HepG2 (cell line): ENCODE measurements at regions not wholly inside any gene's neighbourhood (a gene's known extent, or its start where the extent isn't known, plus 50 kb on each side); places are given as distances from the start of the nearest gene placed in this dataset.

Experiments used
- FOXK2 ChIP-seq: fragments of 450-650 bp; IDR thresholded peaks from 2 replicates; pipeline ENCODE4 v1.6.1; 2016
- HHEX ChIP-seq: IDR thresholded peaks from 2 replicates; pipeline ENCODE4 v1.6.1; 2016; ENCODE audit warnings: control low read depth
- TF ChIP-seq, protein P1 (sequence below): sonication (generic); formaldehyde crosslinking; IDR thresholded peaks from 2 replicates; pipeline ENCODE4 v1.5.0; 2020; ENCODE audit warnings: mild to moderate bottlenecking, missing genetic modification reagents, moderate library complexity

DNA sequence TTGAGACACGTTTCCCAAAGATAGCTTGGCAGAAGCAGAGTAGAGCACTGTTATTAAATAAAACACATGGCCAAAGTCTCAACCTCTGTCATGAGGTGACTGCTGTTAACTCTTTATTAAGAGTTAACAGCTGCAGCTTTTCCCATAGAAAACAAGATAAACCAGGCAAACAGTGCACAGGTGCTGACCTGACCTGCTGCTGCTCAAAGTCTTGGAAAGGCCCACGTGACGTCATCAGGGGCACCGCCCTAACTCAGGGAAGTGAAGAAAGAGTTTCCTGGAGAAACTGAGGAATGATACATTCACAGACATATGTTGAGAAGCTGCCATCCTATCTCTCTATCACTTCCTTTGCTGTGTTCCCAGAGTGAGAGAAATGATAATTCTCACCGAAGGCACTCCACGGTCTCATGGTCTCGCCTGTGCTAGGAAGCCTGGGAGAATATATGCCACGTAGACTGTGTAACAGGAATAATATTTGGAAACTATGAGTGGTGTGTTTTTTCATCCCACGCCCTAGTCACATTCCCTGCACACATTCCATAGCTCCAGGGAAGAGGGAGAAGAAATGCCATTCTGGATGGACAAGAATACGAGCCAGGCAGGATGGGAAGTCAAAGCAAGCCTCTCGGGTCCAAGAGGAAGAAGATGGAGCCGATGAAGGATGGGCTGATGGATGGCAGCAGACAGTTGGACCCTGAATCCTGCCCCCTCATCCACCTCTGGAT lies 146.2 kb upstream of the NFE2L3 start:
- TF ChIP-seq HHEX (CRISPR knock-in tag) (no peak), FOXK2 (no peak)
- TF ChIP-seq, protein P1, sequence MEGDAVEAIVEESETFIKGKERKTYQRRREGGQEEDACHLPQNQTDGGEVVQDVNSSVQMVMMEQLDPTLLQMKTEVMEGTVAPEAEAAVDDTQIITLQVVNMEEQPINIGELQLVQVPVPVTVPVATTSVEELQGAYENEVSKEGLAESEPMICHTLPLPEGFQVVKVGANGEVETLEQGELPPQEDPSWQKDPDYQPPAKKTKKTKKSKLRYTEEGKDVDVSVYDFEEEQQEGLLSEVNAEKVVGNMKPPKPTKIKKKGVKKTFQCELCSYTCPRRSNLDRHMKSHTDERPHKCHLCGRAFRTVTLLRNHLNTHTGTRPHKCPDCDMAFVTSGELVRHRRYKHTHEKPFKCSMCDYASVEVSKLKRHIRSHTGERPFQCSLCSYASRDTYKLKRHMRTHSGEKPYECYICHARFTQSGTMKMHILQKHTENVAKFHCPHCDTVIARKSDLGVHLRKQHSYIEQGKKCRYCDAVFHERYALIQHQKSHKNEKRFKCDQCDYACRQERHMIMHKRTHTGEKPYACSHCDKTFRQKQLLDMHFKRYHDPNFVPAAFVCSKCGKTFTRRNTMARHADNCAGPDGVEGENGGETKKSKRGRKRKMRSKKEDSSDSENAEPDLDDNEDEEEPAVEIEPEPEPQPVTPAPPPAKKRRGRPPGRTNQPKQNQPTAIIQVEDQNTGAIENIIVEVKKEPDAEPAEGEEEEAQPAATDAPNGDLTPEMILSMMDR = no peak
